Hepatocyte (in vitro differentiated cells): ENCODE measurements at regions not wholly inside any gene's neighbourhood (a gene's known extent, or its start where the extent isn't known, plus 50 kb on each side); places are given as distances from the start of the nearest gene placed in this dataset.

Experiments
- CTCF ChIP-seq: fragments of 200-600 bp; sonication (generic); IDR thresholded peaks from 2 replicates; pipeline ENCODE4 v1.5.1; 2016; ENCODE audit warnings: antibody characterized with exemption, mild to moderate bottlenecking; ENCODE audit not compliant: poor library complexity
- EZH2 ChIP-seq: fragments of 200-600 bp; sonication (generic); IDR thresholded peaks from 2 replicates; pipeline ENCODE4 v1.6.1; 2016; ENCODE audit warnings: antibody characterized with exemption, mild to moderate bottlenecking, borderline replicate concordance
- EZH2phosphoT487 ChIP-seq: fragments of 200-600 bp; sonication (generic); IDR thresholded peaks from one replicate; pipeline ENCODE4 v1.6.1; 2018; ENCODE audit warnings: antibody characterized with exemption, mild to moderate bottlenecking, low read depth, moderate library complexity; ENCODE audit not compliant: unreplicated experiment, severe bottlenecking

- TF ChIP-seq CTCF (no peak), EZH2 (no peak), EZH2phosphoT487 (no peak)
These were observed 281.5 kb upstream of the SLC24A2 start for GRCh38 chr9:20070336-20070735.
